ENCODE measurements at regions not wholly inside any gene's neighbourhood (a gene's known extent, or its start where the extent isn't known, plus 50 kb on each side); places are given as distances from the start of the nearest gene placed in this dataset.

- Histone ChIP-seq H3K4me2 (ENCODE audit: low read length) (no peak overlapping the region), H4K20me1 (ENCODE audit: insufficient read depth, low read length) (no peaks in the 10 kb centered on the region), H3K36me3 (ENCODE audit: insufficient read depth, low read length) (no peaks in the 10 kb centered on the region), H3K27ac (ENCODE audit: low read depth, low read length, poor library complexity, severe bottlenecking) (no peak overlapping the region), H2AFZ (ENCODE audit: low read length) (no peak overlapping the region), H3K9me2 (ENCODE audit: insufficient read depth, low read length) (no peaks in the 10 kb centered on the region), H3K9me3 (ENCODE audit: low read length) (no peaks in the 10 kb centered on the region), H3K4me3 (ENCODE audit: low read depth, low read length, poor library complexity, severe bottlenecking) (no peak overlapping the region), H3K4me1 (ENCODE audit: insufficient read depth, low read length, poor library complexity, severe bottlenecking) (no peaks in the 10 kb centered on the region), H3K79me2 (ENCODE audit: insufficient read depth, low read depth, low read length) (no peaks in the 10 kb centered on the region)
- CTCF ChIA-PET (ENCODE audit: unreplicated experiment) = no interaction called here
- POLR2A ChIA-PET = no interaction called here
- intact Hi-C loops (cut with micrococcal nuclease; ENCODE audit: unreplicated experiment) = no loop called here
- TF ChIP-seq, protein P1, sequence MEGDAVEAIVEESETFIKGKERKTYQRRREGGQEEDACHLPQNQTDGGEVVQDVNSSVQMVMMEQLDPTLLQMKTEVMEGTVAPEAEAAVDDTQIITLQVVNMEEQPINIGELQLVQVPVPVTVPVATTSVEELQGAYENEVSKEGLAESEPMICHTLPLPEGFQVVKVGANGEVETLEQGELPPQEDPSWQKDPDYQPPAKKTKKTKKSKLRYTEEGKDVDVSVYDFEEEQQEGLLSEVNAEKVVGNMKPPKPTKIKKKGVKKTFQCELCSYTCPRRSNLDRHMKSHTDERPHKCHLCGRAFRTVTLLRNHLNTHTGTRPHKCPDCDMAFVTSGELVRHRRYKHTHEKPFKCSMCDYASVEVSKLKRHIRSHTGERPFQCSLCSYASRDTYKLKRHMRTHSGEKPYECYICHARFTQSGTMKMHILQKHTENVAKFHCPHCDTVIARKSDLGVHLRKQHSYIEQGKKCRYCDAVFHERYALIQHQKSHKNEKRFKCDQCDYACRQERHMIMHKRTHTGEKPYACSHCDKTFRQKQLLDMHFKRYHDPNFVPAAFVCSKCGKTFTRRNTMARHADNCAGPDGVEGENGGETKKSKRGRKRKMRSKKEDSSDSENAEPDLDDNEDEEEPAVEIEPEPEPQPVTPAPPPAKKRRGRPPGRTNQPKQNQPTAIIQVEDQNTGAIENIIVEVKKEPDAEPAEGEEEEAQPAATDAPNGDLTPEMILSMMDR (conservative IDR thresholded peaks at IDR 0.05; ENCODE audit: low read length) = no peak
- TF ChIP-seq EZH2phosphoT487 (IDR thresholded peaks at IDR 0.05; ENCODE audit: borderline replicate concordance, low read depth, low read length) = no peak
- DNase-seq (ENCODE audit: low spot score) = no peak
- no TSS peak for BruUV-seq (replicated peaks)
Observed at GRCh38 chr18:47593744-47594472, 336.6 kb downstream of the SMAD2 start.

DNA sequence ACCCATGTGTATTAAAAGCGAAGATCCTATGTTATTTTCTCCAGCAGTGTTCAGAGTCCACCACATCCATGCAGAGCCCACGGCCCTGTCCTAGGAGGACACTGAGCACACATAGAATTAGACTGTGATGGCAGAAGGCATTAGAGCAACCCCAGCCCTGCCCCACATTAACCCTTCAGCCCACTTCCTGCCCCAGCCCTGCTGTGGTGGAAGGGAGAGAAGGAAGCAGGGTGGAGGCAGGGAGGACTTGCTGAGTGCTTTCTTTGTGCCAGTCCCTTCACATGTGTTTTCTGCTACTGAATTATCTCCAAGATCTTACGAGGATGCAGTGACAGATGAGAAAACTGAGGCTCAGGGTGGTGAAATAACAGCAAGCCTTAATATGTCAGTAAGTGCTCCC is 339.0 kb downstream of the SMAD2 start:
- BruUV-seq (replicated peaks) = no TSS peak
- Histone ChIP-seq H4K20me1 (ENCODE audit: insufficient read depth, low read length) (no peaks in the 10 kb centered on the region), H2AFZ (ENCODE audit: low read length) (no peak overlapping the region), H3K9me3 (ENCODE audit: low read length) (no peaks in the 10 kb centered on the region), H3K4me2 (ENCODE audit: low read length) (no peak overlapping the region), H3K4me3 (ENCODE audit: low read depth, low read length, poor library complexity, severe bottlenecking) (no peak overlapping the region), H3K36me3 (ENCODE audit: insufficient read depth, low read length) (no peaks in the 10 kb centered on the region), H3K27ac (ENCODE audit: low read depth, low read length, poor library complexity, severe bottlenecking) (no peak overlapping the region), H3K79me2 (ENCODE audit: insufficient read depth, low read depth, low read length) (no peaks in the 10 kb centered on the region), H3K9me2 (ENCODE audit: insufficient read depth, low read length) (no peaks in the 10 kb centered on the region), H3K4me1 (ENCODE audit: insufficient read depth, low read length, poor library complexity, severe bottlenecking) (no peaks in the 10 kb centered on the region)
- CTCF ChIA-PET (ENCODE audit: unreplicated experiment) = interaction anchor here (0.5 kb wide), 1 partner anchor 392 kb away, joined by 4 read pairs; no protein-coding TSS in a partner anchor
- intact Hi-C loops (cut with micrococcal nuclease; ENCODE audit: unreplicated experiment) = no loop called here
- POLR2A ChIA-PET = no interaction called here
- no peak for DNase-seq (ENCODE audit: low spot score)
- TF ChIP-seq, protein P1 (conservative IDR thresholded peaks at IDR 0.05; ENCODE audit: low read length) = no peak
- TF ChIP-seq EZH2phosphoT487 (IDR thresholded peaks at IDR 0.05; ENCODE audit: borderline replicate concordance, low read depth, low read length) = no peak

DNA sequence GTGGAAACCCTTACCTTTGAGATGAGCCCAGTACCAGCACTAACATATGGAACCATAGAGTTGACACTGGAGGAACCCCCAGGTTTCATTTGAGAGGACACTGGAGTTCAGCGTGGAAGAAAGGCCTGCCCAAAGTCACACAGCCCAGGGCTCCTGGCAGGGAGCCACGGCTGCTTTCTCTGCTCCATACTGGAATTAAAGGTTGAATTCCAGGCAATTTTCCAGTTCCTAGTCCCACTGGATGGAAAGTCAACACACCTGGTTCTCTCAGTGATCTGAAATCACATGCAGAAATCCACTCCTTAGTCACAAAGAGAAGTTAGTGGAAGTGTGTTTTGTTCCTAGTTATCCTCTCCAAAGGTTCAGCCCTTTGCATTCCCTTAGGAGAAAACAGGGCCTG is 336.1 kb upstream of the SKOR2 start:
- H3K27ac ChIP-seq (ENCODE audit: low read depth, low read length, poor library complexity, severe bottlenecking) = no peak overlapping the region
- H3K4me1 ChIP-seq (ENCODE audit: insufficient read depth, low read length, poor library complexity, severe bottlenecking) = no peaks in the 10 kb centered on the region
- H3K9me3 ChIP-seq (ENCODE audit: low read length) = no peaks in the 10 kb centered on the region
- no peaks in the 10 kb centered on the region for H4K20me1 ChIP-seq (ENCODE audit: insufficient read depth, low read length)
- no peak overlapping the region for H2AFZ ChIP-seq (ENCODE audit: low read length)
- ChIA-PET POLR2A (no interaction called here), CTCF (ENCODE audit: unreplicated experiment) (no interaction called here)
- H3K9me2 ChIP-seq (ENCODE audit: insufficient read depth, low read length) = no peaks in the 10 kb centered on the region
- H3K4me3 ChIP-seq (ENCODE audit: low read depth, low read length, poor library complexity, severe bottlenecking) = no peak overlapping the region
- TF ChIP-seq, protein P1 (conservative IDR thresholded peaks at IDR 0.05; ENCODE audit: low read length) = no peak
- TF ChIP-seq EZH2phosphoT487 (IDR thresholded peaks at IDR 0.05; ENCODE audit: borderline replicate concordance, low read depth, low read length) = no peak
- no TSS peak for BruUV-seq (replicated peaks)
- no peak for DNase-seq (ENCODE audit: low spot score)
- H3K79me2 ChIP-seq (ENCODE audit: insufficient read depth, low read depth, low read length) = no peaks in the 10 kb centered on the region
- intact Hi-C loops (cut with micrococcal nuclease; ENCODE audit: unreplicated experiment) = loop anchor here (10.0 kb wide), 1 partner anchor 63 kb away; no protein-coding TSS in a partner anchor
- H3K36me3 ChIP-seq (ENCODE audit: insufficient read depth, low read length) = no peaks in the 10 kb centered on the region
- H3K4me2 ChIP-seq (ENCODE audit: low read length) = no peak overlapping the region
